ENCODE measurements at regions not wholly inside any gene's neighbourhood (a gene's known extent, or its start where the extent isn't known, plus 50 kb on each side); places are given as distances from the start of the nearest gene placed in this dataset.

- peak; percentile 70 for DNase-seq (ENCODE audit: low spot score)
These were observed 78.4 kb upstream of the MED9 start for GRCh38 chr17:17398188-17398942.

GRCh38 chr17:17398943-17399926 lies 77.6 kb upstream of the MED9 start:
- peak; percentile 79 for DNase-seq (ENCODE audit: low spot score)

GRCh38 chr17:17400070-17400469 lies 76.7 kb upstream of the MED9 start:
- no peak for DNase-seq (ENCODE audit: low spot score)

GRCh38 chr17:17400566-17401184 lies 76.1 kb upstream of the MED9 start:
- DNase-seq (ENCODE audit: low spot score) = no peak

- peak; percentile 51 for DNase-seq (ENCODE audit: low spot score)
These were observed 75.5 kb upstream of the MED9 start for GRCh38 chr17:17401271-17401781.

- DNase-seq (ENCODE audit: low spot score) = no peak
These were observed 74.2 kb upstream of the MED9 start for GRCh38 chr17:17402558-17402957.

GRCh38 chr17:17403065-17403464 lies 73.7 kb upstream of the MED9 start:
- no peak for DNase-seq (ENCODE audit: low spot score)

GRCh38 chr17:17403899-17404576 lies 72.8 kb upstream of the MED9 start:
- DNase-seq (ENCODE audit: low spot score) = no peak

GRCh38 chr17:17405673-17406072 lies 71.1 kb upstream of the MED9 start:
- DNase-seq (ENCODE audit: low spot score) = no peak

- DNase-seq (ENCODE audit: low spot score) = no peak
These were observed 70.6 kb upstream of the MED9 start for GRCh38 chr17:17406225-17406624.

- DNase-seq (ENCODE audit: low spot score) = no peak
These were observed 68.5 kb upstream of the MED9 start for GRCh38 chr17:17408236-17408794.

- DNase-seq (ENCODE audit: low spot score) = no peak
These were observed 66.4 kb upstream of the MED9 start for GRCh38 chr17:17410357-17410756.

- DNase-seq (ENCODE audit: low spot score) = no peak
These were observed 65.1 kb upstream of the MED9 start for GRCh38 chr17:17411692-17412091.

- DNase-seq (ENCODE audit: low spot score) = peak; percentile 62
These were observed 64.5 kb upstream of the MED9 start for GRCh38 chr17:17412326-17412725.

- DNase-seq (ENCODE audit: low spot score) = no peak
These were observed 63.5 kb upstream of the MED9 start for GRCh38 chr17:17413215-17413792.

- no peak for DNase-seq (ENCODE audit: low spot score)
These were observed 63.0 kb upstream of the MED9 start for GRCh38 chr17:17413821-17414220.

- DNase-seq (ENCODE audit: low spot score) = peak; percentile 82
These were observed 62.4 kb upstream of the MED9 start for GRCh38 chr17:17414341-17414805.

- no peak for DNase-seq (ENCODE audit: low spot score)
These were observed 61.8 kb upstream of the MED9 start for GRCh38 chr17:17415006-17415405.

GRCh38 chr17:17416007-17416399 lies 60.8 kb upstream of the MED9 start:
- peak; percentile 66 for DNase-seq (ENCODE audit: low spot score)

- peak; percentile 58 for DNase-seq (ENCODE audit: low spot score)
These were observed 60.1 kb upstream of the MED9 start for GRCh38 chr17:17416400-17417360.
